K562 (cell line): ENCODE measurements at regions not wholly inside any gene's neighbourhood (a gene's known extent, or its start where the extent isn't known, plus 50 kb on each side); places are given as distances from the start of the nearest gene placed in this dataset.

Experiments
- ATAC-seq: fragments of 200-7000 bp; cut with Tn5 transposase; 3 replicates; pipeline ENCODE4 v1.9.1; 2020; ENCODE audit warnings: moderate library complexity
- BruUV-seq: library from RNA; stranded (reverse); fragments of 400-500 nt; replicated peaks from 2 replicates; lab custom pipeline; 2021; lab: Mats Ljungman, UMichigan
- CTCF ChIA-PET: fragments of 300-600 bp; formaldehyde crosslinking; extraction: SDS; loops from one replicate; lab custom pipeline; 2021; ENCODE audit warnings: low intra/inter-chr PET ratio; lab: Yijun Ruan, JAX
- POLR2A ChIA-PET: fragments of 300-600, 350-650 bp; sonication (Branson Sonifier 250); formaldehyde crosslinking; extraction: SDS; loops from one replicate; lab custom pipeline; 2021; ENCODE audit warnings: antibody characterized with exemption, inconsistent platforms; lab: Yijun Ruan, JAX
- DNase-seq, 4 experiments: peaks; one replicate each; pipeline versions ENCODE4 v3.0.0 to v3.0.0-alpha.2; 2011 to 2018; ENCODE audit warnings: low spot score in 3 of 4, mixed read lengths in 3 of 4; ENCODE audit errors: extremely low read depth in 1 of 4
- FAIRE-seq: peaks from 2 replicates; lab custom pipeline; 2011; peaks lifted over from hg19 to GRCh38; lab: Jason Lieb, UNC
- H2AFZ ChIP-seq: 2 replicates; pipeline ENCODE4 v1.6.0; 2011; ENCODE audit warnings: low read depth, low read length, control low read depth, inconsistent platforms
- H3K27ac ChIP-seq: fragments of 200-600 bp; 3 replicates; pipeline ENCODE4 v1.8.0; 2011; ENCODE audit warnings: low read depth, mild to moderate bottlenecking, control low read depth, inconsistent platforms, low read length, moderate library complexity, mixed read lengths; ENCODE audit errors: extremely low read depth
- H3K27me3 ChIP-seq, 2 experiments: fragments of 300-600 bp in 1 of 2; 2 replicates in 1 of 2; 3 replicates in 1 of 2; pipeline versions ENCODE4 v1.6.0 to v1.8.0; 2011; ENCODE audit warnings: inconsistent platforms in 2 of 2, low read length in 2 of 2, mild to moderate bottlenecking in 1 of 2, mixed read lengths in 1 of 2, moderate library complexity in 1 of 2; ENCODE audit not compliant: control insufficient read depth in 2 of 2, insufficient read depth in 2 of 2
- H3K36me3 ChIP-seq: fragments of 300-600 bp; 3 replicates; pipeline ENCODE4 v1.8.0; 2011; ENCODE audit warnings: mild to moderate bottlenecking, low read length, inconsistent platforms; ENCODE audit not compliant: control insufficient read depth, insufficient read depth
- H3K4me1 ChIP-seq, 2 experiments: fragments of 200-600 bp in 1 of 2; replicated peaks in 1 of 2; 2 replicates in 1 of 2; 3 replicates in 1 of 2; pipeline versions ENCODE4 v1.5.1 to v1.8.0; 2011; ENCODE audit warnings: inconsistent platforms in 2 of 2, low read length in 2 of 2, mild to moderate bottlenecking in 1 of 2, mixed read lengths in 1 of 2, moderate library complexity in 1 of 2; ENCODE audit not compliant: control insufficient read depth in 2 of 2, insufficient read depth in 2 of 2
- H3K4me2 ChIP-seq: 2 replicates; pipeline ENCODE4 v1.6.1; 2011; ENCODE audit warnings: low read length, control low read depth, inconsistent platforms, mixed read lengths; ENCODE audit not compliant: insufficient read depth
- H3K4me3 ChIP-seq: fragments of 200-600 bp; sonication (generic), shearing (Covaris generic); 2 replicates; pipeline ENCODE4 v1.5.1; 2016; ENCODE audit warnings: control low read depth, inconsistent platforms
- H3K79me2 ChIP-seq: fragments of 200-600 bp; 3 replicates; pipeline ENCODE4 v1.8.0; 2011; ENCODE audit warnings: low read length, inconsistent platforms; ENCODE audit not compliant: control insufficient read depth, insufficient read depth
- H3K9ac ChIP-seq, 2 experiments: 2 replicates each; pipeline versions ENCODE4 v1.6.0 to v1.6.1; 2011; ENCODE audit warnings: low read depth in 2 of 2, low read length in 2 of 2, control low read depth in 1 of 2, inconsistent platforms in 1 of 2, mild to moderate bottlenecking in 1 of 2, mixed read lengths in 1 of 2; ENCODE audit not compliant: insufficient read depth in 1 of 2
- H3K9me1 ChIP-seq: one replicate; pipeline ENCODE4 v1.6.0; 2011; ENCODE audit warnings: inconsistent platforms, mild to moderate bottlenecking, low read length, moderate library complexity; ENCODE audit not compliant: control insufficient read depth, insufficient read depth
- H3K9me3 ChIP-seq: replicated peaks from 2 replicates; pipeline ENCODE4 v1.5.1; 2011; ENCODE audit warnings: low read depth, low read length, inconsistent platforms; ENCODE audit not compliant: control insufficient read depth, insufficient read depth
- H4K20me1 ChIP-seq: replicated peaks from 2 replicates; pipeline ENCODE4 v1.6.1; 2011; ENCODE audit warnings: low read length, inconsistent platforms, mixed read lengths; ENCODE audit not compliant: control insufficient read depth, insufficient read depth
- CBX3 ChIP-seq, 2 experiments: IDR thresholded peaks; 1 replicate in 1 of 2; 2 replicates in 1 of 2; pipeline ENCODE4 v1.6.1; 2012; ENCODE audit warnings: inconsistent platforms in 2 of 2, low read length in 2 of 2, borderline replicate concordance in 1 of 2, control low read depth in 1 of 2
- CEBPG ChIP-seq, 3 experiments: fragments of 200-800 bp in 1 of 3; sonication (Bioruptor generic) in 1 of 3; sonication (generic) in 1 of 3; formaldehyde crosslinking in 1 of 3; IDR thresholded peaks in 2 of 3; conservative IDR thresholded peaks in 1 of 3; 2 replicates each; pipeline versions ENCODE4 v1.6.1 to v1.8.0; 2016 to 2022; ENCODE audit warnings: missing compliant biosample characterization in 2 of 3, missing genetic modification characterization in 2 of 3, mild to moderate bottlenecking in 1 of 3, missing genetic modification reagents in 1 of 3
- CSDE1 ChIP-seq, 2 experiments: fragments of 450-650 bp; IDR thresholded peaks; 2 replicates each; pipeline ENCODE4 v1.6.1; 2016; ENCODE audit warnings: mild to moderate bottlenecking in 1 of 2
- EHMT2 ChIP-seq: fragments of 450-650 bp; IDR thresholded peaks from 2 replicates; pipeline ENCODE4 v1.6.1; 2018; ENCODE audit warnings: antibody characterized with exemption
- EZH2 ChIP-seq: IDR thresholded peaks from 2 replicates; pipeline ENCODE4 v1.6.1; 2012; ENCODE audit warnings: low read depth, mild to moderate bottlenecking, inconsistent platforms, low read length, borderline replicate concordance
- FOXA1 ChIP-seq: fragments of 450-650 bp; IDR thresholded peaks from 2 replicates; pipeline ENCODE4 v1.6.1; 2016; ENCODE audit warnings: mild to moderate bottlenecking, borderline replicate concordance
- FOXK2 ChIP-seq, 2 experiments: fragments of 450-650 bp; IDR thresholded peaks in 1 of 2; conservative IDR thresholded peaks in 1 of 2; 2 replicates each; pipeline ENCODE4 v1.6.1; 2016; ENCODE audit warnings: low read depth in 2 of 2, mild to moderate bottlenecking in 1 of 2
- GTF2A2 ChIP-seq: IDR thresholded peaks from 2 replicates; pipeline ENCODE4 v1.6.1; 2016; ENCODE audit warnings: mild to moderate bottlenecking, missing genetic modification characterization, missing compliant biosample characterization
- MCM2 ChIP-seq: fragments of 450-650 bp; IDR thresholded peaks from 2 replicates; pipeline ENCODE4 v1.6.1; 2017; ENCODE audit warnings: low read depth, mild to moderate bottlenecking
- SAFB2 ChIP-seq: fragments of 200-400 bp; formaldehyde crosslinking; IDR thresholded peaks from 2 replicates; pipeline ENCODE4 v1.6.1; 2018; ENCODE audit warnings: borderline replicate concordance, low read length, low read depth, moderate library complexity; ENCODE audit not compliant: severe bottlenecking
- TARDBP ChIP-seq: fragments of 450-650 bp; IDR thresholded peaks from 2 replicates; pipeline ENCODE4 v1.6.1; 2016
- ZBTB7A ChIP-seq: IDR thresholded peaks from 2 replicates; pipeline ENCODE4 v1.6.1; 2011; ENCODE audit warnings: low read depth, mild to moderate bottlenecking, low read length, moderate library complexity, borderline replicate concordance; ENCODE audit not compliant: control insufficient read depth
- ZNF668 ChIP-seq: fragments of 250-450 bp; sonication (Bioruptor Pico); IDR thresholded peaks from 2 replicates; pipeline ENCODE4 v1.8.0; 2022; ENCODE audit warnings: mild to moderate bottlenecking, inconsistent platforms
- WGBS: fragments of 100-300 bp; shearing (Covaris generic); methylation state at CpG from one replicate; pipeline ENCODE4 v1.1.6; 2016; ENCODE audit warnings: low coverage, mixed read lengths; ENCODE audit not compliant: insufficient coverage; ENCODE audit errors: missing lambda C conversion rate; 5-methylcytosine and 5-hydroxymethylcytosine counted together
- in situ Hi-C: fragments of 300-500 bp; cut with MboI; formaldehyde crosslinking; loops from 4 replicates; pipeline ENCODE4 v1.15.0; 2018; ENCODE audit warnings: inconsistent platforms, mixed read lengths
- intact Hi-C: fragments of 100-400 bp; cut with micrococcal nuclease; formaldehyde crosslinking; loops from 2 replicates; pipeline ENCODE4 v1.14.2; 2022
- TF ChIP-seq, protein P1 (sequence below): fragments of 200-400 bp; formaldehyde crosslinking; IDR thresholded peaks from 2 replicates; pipeline ENCODE4 v1.6.1; 2017; ENCODE audit warnings: mild to moderate bottlenecking, low read depth, low read length, moderate library complexity
- TF ChIP-seq, protein P2 (sequence below): fragments of 250-450 bp; sonication (Bioruptor Pico); IDR thresholded peaks from 2 replicates; pipeline ENCODE4 v1.4.0; 2020; ENCODE audit warnings: mild to moderate bottlenecking, moderate library complexity
- TF ChIP-seq, protein P3 (sequence below), 3 experiments: fragments of 200-800 bp in 1 of 3; fragments of 250-450 bp in 1 of 3; fragments of 450-650 bp in 1 of 3; sonication (Bioruptor Pico) in 1 of 3; sonication (Bioruptor generic) in 1 of 3; formaldehyde crosslinking in 1 of 3; IDR thresholded peaks; 2 replicates each; pipeline versions ENCODE4 v1.6.1 to v1.8.0; 2016 to 2022; ENCODE audit warnings: mild to moderate bottlenecking in 2 of 3, missing genetic modification characterization in 2 of 3, missing compliant biosample characterization in 1 of 3, moderate library complexity in 1 of 3

DNA sequence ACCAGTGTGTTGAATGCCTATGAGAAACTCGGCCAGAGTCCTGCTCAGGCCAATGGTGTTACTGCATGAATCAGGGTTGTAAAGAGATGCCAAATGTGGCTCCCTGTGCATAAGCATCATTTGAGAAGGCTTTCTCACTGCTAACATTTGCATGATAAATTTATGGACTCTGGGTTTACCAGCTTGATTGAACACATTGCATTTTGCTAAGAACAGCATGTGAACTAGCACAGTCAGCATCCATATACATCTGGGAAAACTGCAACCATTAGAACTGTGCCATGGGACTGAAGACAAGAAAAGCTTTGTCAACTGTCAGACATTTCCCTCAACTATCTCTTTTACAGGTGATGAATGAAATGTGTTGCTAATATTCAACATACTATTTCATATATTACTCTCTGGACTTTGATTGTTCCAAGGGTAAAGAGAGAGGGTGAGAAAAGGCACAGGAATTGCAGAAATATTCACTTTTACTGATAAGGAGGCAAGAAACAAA, 1427.4 kb upstream of the ADGRL3 start:
- H3K9ac ChIP-seq, result no peak overlapping the region
- DNase-seq, result no peak
- no peak for ATAC-seq
- no peak overlapping the region for H3K4me2 ChIP-seq
- no peak overlapping the region for H3K4me3 ChIP-seq
- H3K36me3 ChIP-seq, result no peaks in the 10 kb centered on the region
- H3K27ac ChIP-seq, result no peak overlapping the region
- BruUV-seq, result no TSS peak
- 0% methylated on average over 1 of the region's 1 CpG for WGBS
- H3K27me3 ChIP-seq, result no peaks in the 10 kb centered on the region
- no peak for FAIRE-seq
- H3K4me1 ChIP-seq, result no peaks in the 10 kb centered on the region
- H2AFZ ChIP-seq, result no peak overlapping the region
- ChIA-PET POLR2A (no interaction called here), CTCF (no interaction called here)
- no peaks in the 10 kb centered on the region for H3K9me3 ChIP-seq
- in situ Hi-C loops (no loop called here), intact Hi-C loops (no loop called here)
- no peak for TF ChIP-seq EZH2
- TF ChIP-seq CBX3 (IDR thresholded peaks at IDR 0.05; ENCODE audit: borderline replicate concordance in 1 of 2, low read length in 2 of 2), result no peak
- TF ChIP-seq GTF2A2, result no peak
- TF ChIP-seq CSDE1 (IDR thresholded peaks at IDR 0.05), result no peak
- no peak for TF ChIP-seq MCM2
- no peak for TF ChIP-seq TARDBP
- no peak for TF ChIP-seq ZBTB7A
- no peak for TF ChIP-seq CEBPG (CRISPR knock-in tag; IDR thresholded peaks at IDR 0.05)
- TF ChIP-seq CEBPG (tag; conservative IDR thresholded peaks at IDR 0.05 in 1 of 2, IDR thresholded peaks at IDR 0.05 in 1 of 2), result no peak
- TF ChIP-seq FOXK2 (conservative IDR thresholded peaks at IDR 0.05 in 1 of 2, IDR thresholded peaks at IDR 0.05 in 1 of 2; ENCODE audit: low read depth in 2 of 2), result no peak
- TF ChIP-seq FOXA1, result no peak
- TF ChIP-seq, protein P1, sequence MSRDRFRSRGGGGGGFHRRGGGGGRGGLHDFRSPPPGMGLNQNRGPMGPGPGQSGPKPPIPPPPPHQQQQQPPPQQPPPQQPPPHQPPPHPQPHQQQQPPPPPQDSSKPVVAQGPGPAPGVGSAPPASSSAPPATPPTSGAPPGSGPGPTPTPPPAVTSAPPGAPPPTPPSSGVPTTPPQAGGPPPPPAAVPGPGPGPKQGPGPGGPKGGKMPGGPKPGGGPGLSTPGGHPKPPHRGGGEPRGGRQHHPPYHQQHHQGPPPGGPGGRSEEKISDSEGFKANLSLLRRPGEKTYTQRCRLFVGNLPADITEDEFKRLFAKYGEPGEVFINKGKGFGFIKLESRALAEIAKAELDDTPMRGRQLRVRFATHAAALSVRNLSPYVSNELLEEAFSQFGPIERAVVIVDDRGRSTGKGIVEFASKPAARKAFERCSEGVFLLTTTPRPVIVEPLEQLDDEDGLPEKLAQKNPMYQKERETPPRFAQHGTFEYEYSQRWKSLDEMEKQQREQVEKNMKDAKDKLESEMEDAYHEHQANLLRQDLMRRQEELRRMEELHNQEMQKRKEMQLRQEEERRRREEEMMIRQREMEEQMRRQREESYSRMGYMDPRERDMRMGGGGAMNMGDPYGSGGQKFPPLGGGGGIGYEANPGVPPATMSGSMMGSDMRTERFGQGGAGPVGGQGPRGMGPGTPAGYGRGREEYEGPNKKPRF, result no peak
- TF ChIP-seq, protein P2, sequence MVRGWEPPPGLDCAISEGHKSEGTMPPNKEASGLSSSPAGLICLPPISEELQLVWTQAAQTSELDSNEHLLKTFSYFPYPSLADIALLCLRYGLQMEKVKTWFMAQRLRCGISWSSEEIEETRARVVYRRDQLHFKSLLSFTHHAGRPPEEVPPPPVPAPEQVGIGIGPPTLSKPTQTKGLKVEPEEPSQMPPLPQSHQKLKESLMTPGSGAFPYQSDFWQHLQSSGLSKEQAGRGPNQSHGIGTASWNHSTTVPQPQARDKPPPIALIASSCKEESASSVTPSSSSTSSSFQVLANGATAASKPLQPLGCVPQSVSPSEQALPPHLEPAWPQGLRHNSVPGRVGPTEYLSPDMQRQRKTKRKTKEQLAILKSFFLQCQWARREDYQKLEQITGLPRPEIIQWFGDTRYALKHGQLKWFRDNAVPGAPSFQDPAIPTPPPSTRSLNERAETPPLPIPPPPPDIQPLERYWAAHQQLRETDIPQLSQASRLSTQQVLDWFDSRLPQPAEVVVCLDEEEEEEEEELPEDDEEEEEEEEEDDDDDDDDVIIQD (CRISPR knock-in tag), result no peak
- TF ChIP-seq EHMT2, result no peak
- TF ChIP-seq ZNF668 (CRISPR knock-in tag), result no peak
- TF ChIP-seq SAFB2, result no peak
- TF ChIP-seq, protein P3, sequence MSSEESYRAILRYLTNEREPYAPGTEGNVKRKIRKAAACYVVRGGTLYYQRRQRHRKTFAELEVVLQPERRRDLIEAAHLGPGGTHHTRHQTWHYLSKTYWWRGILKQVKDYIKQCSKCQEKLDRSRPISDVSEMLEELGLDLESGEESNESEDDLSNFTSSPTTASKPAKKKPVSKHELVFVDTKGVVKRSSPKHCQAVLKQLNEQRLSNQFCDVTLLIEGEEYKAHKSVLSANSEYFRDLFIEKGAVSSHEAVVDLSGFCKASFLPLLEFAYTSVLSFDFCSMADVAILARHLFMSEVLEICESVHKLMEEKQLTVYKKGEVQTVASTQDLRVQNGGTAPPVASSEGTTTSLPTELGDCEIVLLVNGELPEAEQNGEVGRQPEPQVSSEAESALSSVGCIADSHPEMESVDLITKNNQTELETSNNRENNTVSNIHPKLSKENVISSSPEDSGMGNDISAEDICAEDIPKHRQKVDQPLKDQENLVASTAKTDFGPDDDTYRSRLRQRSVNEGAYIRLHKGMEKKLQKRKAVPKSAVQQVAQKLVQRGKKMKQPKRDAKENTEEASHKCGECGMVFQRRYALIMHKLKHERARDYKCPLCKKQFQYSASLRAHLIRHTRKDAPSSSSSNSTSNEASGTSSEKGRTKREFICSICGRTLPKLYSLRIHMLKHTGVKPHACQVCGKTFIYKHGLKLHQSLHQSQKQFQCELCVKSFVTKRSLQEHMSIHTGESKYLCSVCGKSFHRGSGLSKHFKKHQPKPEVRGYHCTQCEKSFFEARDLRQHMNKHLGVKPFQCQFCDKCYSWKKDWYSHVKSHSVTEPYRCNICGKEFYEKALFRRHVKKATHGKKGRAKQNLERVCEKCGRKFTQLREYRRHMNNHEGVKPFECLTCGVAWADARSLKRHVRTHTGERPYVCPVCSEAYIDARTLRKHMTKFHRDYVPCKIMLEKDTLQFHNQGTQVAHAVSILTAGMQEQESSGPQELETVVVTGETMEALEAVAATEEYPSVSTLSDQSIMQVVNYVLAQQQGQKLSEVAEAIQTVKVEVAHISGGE (CRISPR knock-in tag; IDR thresholded peaks at IDR 0.05), result no peak
- H3K79me2 ChIP-seq, result no peaks in the 10 kb centered on the region
- H4K20me1 ChIP-seq, result no peaks in the 10 kb centered on the region
- H3K9me1 ChIP-seq, result no peaks in the 10 kb centered on the region
